SK-N-SH (cell line): ENCODE measurements at regions not wholly inside any gene's neighbourhood (a gene's known extent, or its start where the extent isn't known, plus 50 kb on each side); places are given as distances from the start of the nearest gene placed in this dataset.

Source experiments
- CTCF ChIA-PET: fragments of 300-600, 350-600 bp; formaldehyde crosslinking; extraction: SDS; loops from one replicate; lab custom pipeline; 2021; lab: Yijun Ruan, JAX
- POLR2A ChIA-PET: fragments of 350-600 bp; sonication (Branson Sonifier 250); formaldehyde crosslinking; extraction: SDS; loops from one replicate; lab custom pipeline; 2020; ENCODE audit warnings: antibody characterized with exemption, inconsistent platforms; lab: Yijun Ruan, JAX
- DNase-seq: peaks from one replicate; pipeline ENCODE4 v3.0.0; 2012
- H2AFZ ChIP-seq: fragments of 200-600 bp; sonication (generic); 2 replicates; pipeline ENCODE4 v1.8.1; 2016; ENCODE audit warnings: antibody characterized with exemption, mild to moderate bottlenecking, low read depth
- H3F3A ChIP-seq: fragments of 200-600 bp; sonication (generic); replicated peaks from 2 replicates; pipeline ENCODE3; 2016; ENCODE audit warnings: antibody characterized with exemption, mild to moderate bottlenecking; ENCODE audit not compliant: insufficient read depth
- H3K27ac ChIP-seq, 2 experiments: fragments of 200-500 bp in 1 of 2; fragments of 200-600 bp in 1 of 2; sonication (Bioruptor generic) in 1 of 2; sonication (generic), shearing (Covaris generic) in 1 of 2; 2 replicates each; pipeline versions ENCODE4 v1.5.1 to v1.6.1; 2014 to 2016; ENCODE audit warnings: low read depth in 2 of 2, inconsistent platforms in 1 of 2, low read length in 1 of 2, mild to moderate bottlenecking in 1 of 2, mixed read lengths in 1 of 2
- H3K27me3 ChIP-seq: fragments of 200-600 bp; sonication (generic), shearing (Covaris generic); 2 replicates; pipeline ENCODE4 v1.6.1; 2016; ENCODE audit warnings: mixed run types; ENCODE audit not compliant: insufficient read depth
- H3K36me3 ChIP-seq, 2 experiments: fragments of 200-500 bp in 1 of 2; fragments of 200-600 bp in 1 of 2; sonication (Bioruptor generic) in 1 of 2; sonication (generic) in 1 of 2; replicated peaks in 1 of 2; 2 replicates each; pipeline versions ENCODE3 to v1.5.1; 2014 to 2016; ENCODE audit warnings: low read length in 1 of 2, mild to moderate bottlenecking in 1 of 2; ENCODE audit not compliant: insufficient read depth in 2 of 2, control insufficient read depth in 1 of 2
- H3K4me1 ChIP-seq, 2 experiments: fragments of 200-500 bp in 1 of 2; fragments of 200-600 bp in 1 of 2; sonication (Bioruptor generic) in 1 of 2; sonication (generic), shearing (Covaris generic) in 1 of 2; 2 replicates each; pipeline versions ENCODE4 v1.5.1 to v1.6.1; 2014 to 2016; ENCODE audit warnings: low read depth in 1 of 2, low read length in 1 of 2, mixed run types in 1 of 2; ENCODE audit not compliant: insufficient read depth in 2 of 2, control insufficient read depth in 1 of 2
- H3K4me2 ChIP-seq: fragments of 200-600 bp; sonication (generic), shearing (Covaris generic); 2 replicates; pipeline ENCODE4 v1.6.1; 2017; ENCODE audit warnings: mixed run types
- H3K4me3 ChIP-seq, 2 experiments: fragments of 200-500 bp in 1 of 2; fragments of 200-600 bp in 1 of 2; sonication (Bioruptor generic) in 1 of 2; sonication (generic), shearing (Covaris generic) in 1 of 2; 2 replicates each; pipeline versions ENCODE4 v1.5.1 to v1.8.1; 2014 to 2016; ENCODE audit warnings: low read depth in 2 of 2, inconsistent platforms in 1 of 2, low read length in 1 of 2, mild to moderate bottlenecking in 1 of 2, mixed read lengths in 1 of 2, moderate library complexity in 1 of 2
- H3K79me2 ChIP-seq: fragments of 200-600 bp; sonication (generic); 2 replicates; pipeline ENCODE4 v1.8.1; 2017; ENCODE audit warnings: mild to moderate bottlenecking; ENCODE audit not compliant: insufficient read depth
- H3K9ac ChIP-seq: fragments of 200-600 bp; sonication (generic); 2 replicates; pipeline ENCODE4 v1.6.1; 2017; ENCODE audit warnings: mixed run types
- H3K9me2 ChIP-seq: fragments of 200-600 bp; sonication (generic); 2 replicates; pipeline ENCODE4 v1.6.1; 2017; ENCODE audit warnings: mixed run types
- H3K9me3 ChIP-seq: fragments of 200-600 bp; sonication (generic); 2 replicates; pipeline ENCODE4 v1.6.1; 2017; ENCODE audit warnings: mixed run types, mild to moderate bottlenecking, moderate library complexity
- H4K20me1 ChIP-seq: fragments of 200-600 bp; sonication (generic); 2 replicates; pipeline ENCODE4 v1.6.1; 2017; ENCODE audit warnings: mild to moderate bottlenecking, mixed run types; ENCODE audit not compliant: insufficient read depth
- CHD2 ChIP-seq: fragments of 150-350 bp; IDR thresholded peaks from 2 replicates; pipeline ENCODE4 v1.6.1; 2018; ENCODE audit warnings: low read length; ENCODE audit not compliant: partially characterized antibody
- EP300 ChIP-seq, 2 experiments: IDR thresholded peaks; 2 replicates each; pipeline versions ENCODE4 v1.4.0 to v1.6.1; 2012; ENCODE audit warnings: borderline replicate concordance in 1 of 2, low read depth in 1 of 2, low read length in 1 of 2
- FOSL2 ChIP-seq: IDR thresholded peaks from 2 replicates; pipeline ENCODE4 v1.4.0; 2012; ENCODE audit warnings: low read depth, mild to moderate bottlenecking, moderate library complexity, borderline replicate concordance
- FOXJ3 ChIP-seq: sonication (generic); formaldehyde crosslinking; IDR thresholded peaks from 2 replicates; pipeline ENCODE4 v1.5.1; 2020; ENCODE audit warnings: mild to moderate bottlenecking, missing genetic modification reagents
- FOXM1 ChIP-seq: IDR thresholded peaks from 2 replicates; pipeline ENCODE4 v1.4.0; 2012; ENCODE audit warnings: low read depth, mild to moderate bottlenecking
- GATA2 ChIP-seq: sonication (generic); formaldehyde crosslinking; IDR thresholded peaks from 2 replicates; pipeline ENCODE4 v1.5.0; 2020; ENCODE audit warnings: mild to moderate bottlenecking, missing genetic modification reagents
- JUND ChIP-seq: IDR thresholded peaks from 2 replicates; pipeline ENCODE4 v1.4.0; 2012
- PBX3 ChIP-seq: IDR thresholded peaks from 2 replicates; pipeline ENCODE4; 2012
- POLR2AphosphoS5 ChIP-seq: IDR thresholded peaks from 2 replicates; pipeline ENCODE4 v1.6.1; 2012; ENCODE audit warnings: low read depth, low read length
- RAD21 ChIP-seq: IDR thresholded peaks from 2 replicates; pipeline ENCODE4 v1.6.1; 2012; ENCODE audit warnings: mild to moderate bottlenecking, low read length
- RFX5 ChIP-seq: IDR thresholded peaks from 2 replicates; pipeline ENCODE4 v1.6.1; 2012; ENCODE audit warnings: mild to moderate bottlenecking, improper control_type of control experiment, low read length
- SMC3 ChIP-seq: IDR thresholded peaks from 2 replicates; pipeline ENCODE4 v1.6.1; 2012; ENCODE audit warnings: low read depth, low read length, improper control_type of control experiment
- TAF1 ChIP-seq: IDR thresholded peaks from 2 replicates; pipeline ENCODE4 v1.6.1; 2012; ENCODE audit warnings: low read depth, mild to moderate bottlenecking, low read length, moderate library complexity, borderline replicate concordance
- WGBS: methylation state at CpG from one replicate; pipeline ENCODE4 v1.1.6; 2017; ENCODE audit warnings: low lambda C conversion rate; 5-methylcytosine and 5-hydroxymethylcytosine counted together
- TF ChIP-seq, protein P1 (sequence below): fragments of 150-350 bp; IDR thresholded peaks from 2 replicates; pipeline ENCODE4 v1.6.1; 2017; ENCODE audit warnings: antibody characterized with exemption, low read length, low read depth, borderline replicate concordance

GRCh38 chr6:148222846-148223245, 119.8 kb upstream of the SASH1 start:
- no peaks in the 10 kb centered on the region for H3K9me2 ChIP-seq
- no peaks in the 10 kb centered on the region for H3K79me2 ChIP-seq
- no peaks in the 10 kb centered on the region for H3K36me3 ChIP-seq
- no peaks in the 10 kb centered on the region for H4K20me1 ChIP-seq
- H3K4me3 ChIP-seq, result no peak overlapping the region
- H3F3A ChIP-seq, result peaks cover 19% of the 10 kb centered on the region
- no peak for DNase-seq
- ChIA-PET CTCF (no interaction called here), POLR2A (no interaction called here)
- no peaks in the 10 kb centered on the region for H3K9me3 ChIP-seq
- TF ChIP-seq FOXJ3 (CRISPR knock-in tag) (no peak), FOXM1 (no peak)
- peak overlapping the region in 1 of 2 experiments; percentile 85; a peak in 2 of 4 replicates for H3K27ac ChIP-seq
- no peaks in the 10 kb centered on the region for H3K27me3 ChIP-seq
- 61% methylated on average over 6 of the region's 6 CpGs for WGBS
- peaks cover 0 to 14% of the 10 kb centered on the region in 2 experiments; a peak in 1 of 4 replicates for H3K4me1 ChIP-seq
- peak overlapping the region; percentile 51; the same call in 1 of the 2 replicates for H2AFZ ChIP-seq
- H3K9ac ChIP-seq, result peak overlapping the region; percentile 13; the same call in 1 of the 2 replicates
- H3K4me2 ChIP-seq, result no peak overlapping the region

DNA sequence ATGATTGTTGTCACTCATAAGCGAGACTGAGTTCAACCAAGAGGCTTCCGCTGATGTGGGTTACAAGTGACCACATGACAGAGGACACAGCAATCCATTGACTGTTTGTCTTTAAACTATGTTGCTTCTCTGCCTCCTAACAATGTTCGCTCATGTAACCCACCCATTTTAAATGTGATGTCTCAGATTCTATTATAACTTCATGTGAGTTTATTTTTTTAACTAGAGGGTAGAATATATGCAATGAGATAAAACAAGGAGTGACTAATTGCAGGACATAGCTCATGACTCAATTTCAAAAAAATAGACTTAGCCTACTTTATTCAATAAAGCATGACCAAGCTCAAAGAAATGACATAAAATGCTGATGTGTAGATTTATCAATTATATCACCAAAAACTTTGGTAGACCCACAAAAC, 119.2 kb upstream of the SASH1 start:
- no peak for TF ChIP-seq SMC3
- peak; percentile 20; the same call in 1 of the 2 replicates for TF ChIP-seq PBX3
- TF ChIP-seq FOSL2, result peak; percentile 68
- no peak for TF ChIP-seq POLR2AphosphoS5
- TF ChIP-seq RAD21, result no peak
- TF ChIP-seq TAF1, result no peak
- TF ChIP-seq RFX5, result no peak
- no peak for TF ChIP-seq GATA2 (CRISPR knock-in tag)
- no peak for TF ChIP-seq EP300 (IDR thresholded peaks at IDR 0.05; ENCODE audit: borderline replicate concordance in 1 of 2, low read depth in 1 of 2, low read length in 1 of 2)
- TF ChIP-seq JUND, result peak; percentile 49
- no peaks in the 10 kb centered on the region for H3K36me3 ChIP-seq
- no peaks in the 10 kb centered on the region for H3K27me3 ChIP-seq
- ChIA-PET CTCF (interaction anchor here (0.9 kb wide), 1 partner anchor 9 kb away, joined by 3 read pairs; no protein-coding TSS in a partner anchor), POLR2A (no interaction called here)
- peak overlapping the region; percentile 13; the same call in 1 of the 2 replicates for H3K9ac ChIP-seq
- H3K79me2 ChIP-seq, result no peaks in the 10 kb centered on the region
- H3K4me3 ChIP-seq, result no peak overlapping the region
- no peak for DNase-seq
- H3K27ac ChIP-seq, result peak overlapping the region in 1 of 2 experiments; percentile 85; a peak in 2 of 4 replicates
- 52% methylated on average over 3 of the region's 3 CpGs for WGBS
- peaks cover 0 to 14% of the 10 kb centered on the region in 2 experiments; a peak in 1 of 4 replicates for H3K4me1 ChIP-seq
- 0 out of 2 replicates have a peak overlapping the region, but pooled peaks have one; percentile 19 for H3K4me2 ChIP-seq
- H4K20me1 ChIP-seq, result no peaks in the 10 kb centered on the region
- H3K9me3 ChIP-seq, result no peaks in the 10 kb centered on the region
- peaks cover 19% of the 10 kb centered on the region for H3F3A ChIP-seq
- H2AFZ ChIP-seq, result peak overlapping the region; percentile 51; the same call in 1 of the 2 replicates
- no peaks in the 10 kb centered on the region for H3K9me2 ChIP-seq

GRCh38 chr6:148225871-148226270, 116.8 kb upstream of the SASH1 start:
- Histone ChIP-seq H3K79me2 (no peaks in the 10 kb centered on the region), H3K27ac (no peak overlapping the region), H3K9ac (no peak overlapping the region), H3K4me2 (no peak overlapping the region), H3K36me3 (no peaks in the 10 kb centered on the region)
- no peak for TF ChIP-seq CHD2
- TF ChIP-seq TAF1, result no peak
- TF ChIP-seq, protein P1, sequence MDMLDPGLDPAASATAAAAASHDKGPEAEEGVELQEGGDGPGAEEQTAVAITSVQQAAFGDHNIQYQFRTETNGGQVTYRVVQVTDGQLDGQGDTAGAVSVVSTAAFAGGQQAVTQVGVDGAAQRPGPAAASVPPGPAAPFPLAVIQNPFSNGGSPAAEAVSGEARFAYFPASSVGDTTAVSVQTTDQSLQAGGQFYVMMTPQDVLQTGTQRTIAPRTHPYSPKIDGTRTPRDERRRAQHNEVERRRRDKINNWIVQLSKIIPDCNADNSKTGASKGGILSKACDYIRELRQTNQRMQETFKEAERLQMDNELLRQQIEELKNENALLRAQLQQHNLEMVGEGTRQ, result no peak
- TF ChIP-seq, all 33 proteins: peak for 0
- ChIA-PET POLR2A (no interaction called here), CTCF (no interaction called here)
- no peaks in the 10 kb centered on the region for H3K9me2 ChIP-seq
- H3K4me3 ChIP-seq, result no peak overlapping the region
- H4K20me1 ChIP-seq, result no peaks in the 10 kb centered on the region
- peaks cover 22% of the 10 kb centered on the region for H3F3A ChIP-seq
- no peaks in the 10 kb centered on the region for H3K27me3 ChIP-seq
- no peak overlapping the region for H2AFZ ChIP-seq
- H3K9me3 ChIP-seq, result no peaks in the 10 kb centered on the region
- peaks cover 0 to 14% of the 10 kb centered on the region in 2 experiments; a peak in 1 of 4 replicates for H3K4me1 ChIP-seq
- DNase-seq, result no peak
